HL-60/S4 (cell line): ENCODE measurements at regions not wholly inside any gene's neighbourhood (a gene's known extent, or its start where the extent isn't known, plus 50 kb on each side); places are given as distances from the start of the nearest gene placed in this dataset.

Experiments used
- in situ Hi-C: fragments of 300-500 bp; cut with MboI; formaldehyde crosslinking; loops from 2 replicates; pipeline ENCODE4 v1.14.3; 2022; ENCODE audit warnings: low sequenced_read_pairs

DNA sequence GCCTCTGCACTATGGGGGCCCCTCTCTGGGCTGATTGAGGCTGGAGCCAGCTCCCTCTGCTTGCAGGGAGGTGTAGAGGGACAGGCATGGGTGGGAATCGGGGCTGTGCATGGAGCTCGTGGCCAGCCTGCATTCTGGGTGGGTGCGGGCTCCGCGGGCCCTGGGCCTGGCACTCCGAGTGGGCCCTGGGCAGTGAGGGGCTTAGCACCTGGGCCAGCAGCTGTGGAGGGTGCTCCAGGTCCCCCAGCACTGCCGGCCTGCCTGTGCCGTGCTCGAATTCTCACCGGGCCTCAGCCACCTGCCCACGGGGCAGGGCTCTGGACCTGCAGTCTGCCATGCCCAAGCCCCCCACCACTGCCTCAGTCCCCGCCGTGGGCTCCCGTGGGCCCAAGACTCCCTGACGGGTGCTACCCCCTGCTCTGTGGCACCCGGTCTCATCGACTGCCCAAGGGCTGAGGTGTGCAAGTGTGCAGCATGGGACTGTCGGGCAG, 681.2 kb downstream of the PDHA2 start:
- in situ Hi-C loops: no loop called here

DNA sequence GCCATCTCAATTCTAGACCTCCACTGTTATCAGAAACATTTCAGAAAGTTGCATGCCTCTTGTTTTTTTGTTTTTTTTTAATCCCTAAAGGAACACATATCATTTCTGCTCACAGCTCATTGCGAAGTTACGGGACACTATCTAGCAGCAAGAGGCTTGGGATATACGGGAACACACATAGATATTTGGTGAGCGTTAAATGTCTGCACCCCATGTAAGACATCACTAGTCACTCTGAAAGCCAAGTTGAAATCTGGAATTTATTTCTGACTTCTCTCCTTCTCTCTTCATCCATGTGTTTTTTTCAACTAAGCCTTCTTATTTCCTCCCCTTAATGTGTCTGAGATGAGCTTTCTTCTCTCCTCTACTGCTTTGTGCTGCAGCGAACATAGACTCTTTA, 683.7 kb downstream of the PDHA2 start:
- in situ Hi-C loops: no loop called here

DNA sequence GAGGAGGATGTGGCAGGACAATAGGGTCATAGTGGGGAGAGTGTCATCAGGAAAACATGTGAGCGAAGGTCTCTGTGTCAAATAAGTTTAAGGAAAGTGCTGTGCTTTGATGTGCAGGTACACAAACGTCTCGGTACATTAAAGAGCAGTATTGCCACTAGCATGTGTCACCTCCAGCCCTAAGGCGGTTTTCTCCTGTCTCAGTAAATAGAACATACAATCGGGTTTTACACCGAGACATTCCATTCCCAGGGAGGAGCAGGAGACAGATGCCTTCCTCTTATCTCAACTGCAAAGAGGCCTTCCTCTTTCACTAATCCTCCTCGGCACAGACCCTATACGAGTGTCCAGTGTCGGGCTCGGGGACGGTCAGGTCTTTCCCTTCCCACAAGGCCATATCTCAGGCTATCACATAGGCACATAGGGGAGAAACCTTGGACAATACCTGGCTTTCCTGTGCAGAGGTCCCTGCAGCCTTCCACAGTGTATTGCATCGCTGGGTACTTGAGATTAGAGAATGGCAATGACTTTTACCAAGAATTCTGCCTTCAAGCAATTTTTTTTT, 684.5 kb downstream of the PDHA2 start:
- in situ Hi-C loops: no loop called here

DNA sequence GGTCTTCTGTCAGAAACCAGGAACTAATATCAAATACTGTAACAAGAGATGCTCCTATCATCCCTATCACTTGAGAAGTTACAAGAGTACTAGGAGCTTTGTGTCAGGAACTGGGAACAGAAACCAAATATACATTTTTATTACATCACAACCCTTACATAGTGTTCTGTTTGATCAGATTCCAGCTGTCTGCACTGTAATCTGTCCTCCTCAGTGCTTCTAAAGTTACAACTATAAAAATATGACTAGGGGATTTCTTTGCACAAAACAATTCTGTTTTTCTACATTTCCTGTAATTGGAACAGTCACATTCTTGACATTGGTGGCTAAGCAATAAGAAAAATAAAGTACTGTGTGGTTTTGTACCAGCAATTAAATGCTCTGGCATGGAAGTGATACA, 686.0 kb downstream of the PDHA2 start:
- in situ Hi-C loops: no loop called here

DNA sequence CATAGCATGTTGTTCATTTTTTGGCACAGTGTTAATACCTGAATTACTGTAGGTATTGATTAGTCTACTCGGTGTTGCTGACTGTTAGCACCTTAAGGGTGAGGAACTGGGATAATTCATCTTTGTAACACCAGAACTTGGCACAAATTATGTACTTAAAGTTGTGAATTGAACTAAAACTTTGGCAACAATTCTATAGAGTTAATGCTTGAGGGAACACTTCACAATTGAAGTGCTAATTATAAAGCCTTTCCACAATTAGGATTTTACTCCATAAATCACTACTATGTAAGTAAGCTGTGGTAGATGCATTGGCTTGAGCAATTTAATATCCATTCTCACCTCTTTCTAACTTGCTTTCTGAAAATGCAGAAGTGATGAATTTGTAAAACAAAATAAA, 686.7 kb downstream of the PDHA2 start:
- in situ Hi-C loops: no loop called here

DNA sequence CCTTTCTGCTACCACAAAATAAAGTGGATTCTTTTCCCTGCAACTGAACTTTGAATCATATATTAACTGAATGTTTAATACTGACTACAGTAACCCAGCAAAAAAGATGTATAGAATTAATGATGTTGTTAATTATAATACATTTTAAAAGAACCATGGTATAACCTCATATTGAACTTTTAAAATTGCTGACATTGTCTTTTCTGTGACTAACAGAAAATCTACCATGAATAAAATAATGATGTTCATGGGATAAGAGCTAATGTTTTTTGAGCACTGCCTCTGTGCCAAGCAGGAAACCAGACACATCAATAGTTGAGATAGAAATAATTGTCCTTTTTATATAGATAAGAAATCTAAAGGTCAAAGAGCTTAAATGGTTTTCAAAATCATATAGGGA, 691.9 kb downstream of the PDHA2 start:
- in situ Hi-C loops: no loop called here

DNA sequence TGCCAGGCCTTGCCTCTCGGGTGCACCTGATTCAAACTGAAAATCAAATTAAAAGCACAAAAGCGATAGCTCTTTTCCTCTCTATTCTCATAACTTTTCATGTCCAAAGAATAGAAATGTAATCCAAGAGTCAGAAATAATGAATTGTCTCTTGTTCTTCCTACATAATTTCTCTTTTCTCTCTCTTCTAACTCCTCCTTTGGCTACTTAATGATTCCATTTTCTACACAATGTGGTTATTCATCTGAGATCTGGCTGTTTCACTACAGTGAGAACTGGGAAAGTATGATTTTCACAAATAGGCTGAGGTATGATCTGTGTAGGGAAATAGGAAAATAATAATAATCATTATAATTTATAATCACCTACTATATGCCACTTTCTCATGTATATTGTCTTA, 703.5 kb downstream of the PDHA2 start:
- in situ Hi-C loops: no loop called here

DNA sequence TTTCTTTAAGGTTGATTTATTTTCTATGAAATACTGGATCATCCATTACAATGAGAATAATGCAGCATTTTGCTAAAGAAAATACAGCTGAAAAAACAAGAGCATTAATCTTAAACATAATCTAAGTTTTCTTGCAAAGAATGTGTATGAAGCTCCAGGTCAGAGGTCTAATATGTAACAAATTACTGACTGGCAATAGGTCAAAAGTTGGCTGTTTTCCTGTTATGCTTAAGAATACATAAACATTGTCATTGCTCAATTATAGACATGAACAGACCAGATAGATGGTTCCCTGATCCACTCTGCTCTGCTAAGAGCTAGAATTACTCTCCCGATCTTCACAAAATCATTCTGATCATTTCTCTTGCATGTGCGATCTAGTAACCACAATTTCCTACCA, 718.6 kb downstream of the PDHA2 start:
- in situ Hi-C loops: no loop called here

DNA sequence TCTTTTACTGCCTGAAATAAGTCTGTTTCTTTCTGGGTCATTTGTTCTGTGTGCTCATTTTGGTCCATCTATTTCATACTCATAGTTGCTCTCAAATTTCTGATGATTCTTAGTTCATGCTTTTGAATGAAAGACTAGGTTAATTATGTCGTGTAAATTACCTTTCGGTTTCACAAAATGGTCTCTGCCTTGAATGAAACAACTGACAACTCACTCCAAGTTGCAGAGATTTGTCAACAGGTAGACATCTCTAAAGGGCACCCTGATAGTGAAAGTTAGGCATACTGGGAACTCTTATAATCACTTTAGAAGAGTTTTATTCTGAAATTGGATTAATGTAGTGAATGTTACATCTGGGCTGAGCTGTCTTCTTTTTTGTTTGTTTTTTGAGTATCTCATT, 726.9 kb downstream of the PDHA2 start:
- in situ Hi-C loops: no loop called here

DNA sequence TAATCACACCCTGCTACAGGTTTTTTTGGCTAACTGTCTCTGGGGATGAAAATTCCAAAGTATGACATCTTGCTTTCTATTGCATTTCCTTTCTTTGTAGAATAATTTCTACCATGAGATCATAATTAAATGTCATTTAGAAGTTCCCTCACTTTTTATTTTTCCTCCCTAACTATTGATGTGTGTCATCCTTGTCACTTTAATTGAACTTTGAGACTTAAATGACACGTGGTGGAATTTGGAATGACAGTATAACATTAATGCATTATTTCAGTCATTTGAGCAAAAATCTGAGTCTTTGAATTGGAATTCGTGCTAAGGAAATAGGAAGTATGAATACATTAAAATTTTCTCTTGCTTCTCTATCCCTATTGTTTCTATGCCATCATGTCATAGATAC, 745.4 kb downstream of the PDHA2 start:
- in situ Hi-C loops: no loop called here

DNA sequence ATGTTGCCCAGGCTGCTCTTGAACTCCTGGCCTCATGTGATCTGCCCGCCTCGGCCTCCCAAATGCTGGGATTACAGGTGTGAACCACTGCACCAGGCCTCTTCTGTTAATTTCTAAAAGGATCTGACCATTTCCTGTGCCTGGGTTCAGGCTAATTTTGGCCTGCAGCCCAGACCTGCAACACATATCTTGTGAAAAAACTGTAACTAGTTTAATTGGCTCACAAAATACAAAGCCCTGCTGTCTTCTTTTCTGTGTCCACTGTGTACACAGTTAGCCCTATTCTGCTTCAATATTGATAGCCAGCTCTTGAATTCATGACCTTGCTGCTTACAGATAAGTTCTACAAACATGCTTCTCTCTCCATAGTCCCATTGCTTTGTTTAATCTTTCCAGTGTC, 753.5 kb downstream of the PDHA2 start:
- in situ Hi-C loops: no loop called here

DNA sequence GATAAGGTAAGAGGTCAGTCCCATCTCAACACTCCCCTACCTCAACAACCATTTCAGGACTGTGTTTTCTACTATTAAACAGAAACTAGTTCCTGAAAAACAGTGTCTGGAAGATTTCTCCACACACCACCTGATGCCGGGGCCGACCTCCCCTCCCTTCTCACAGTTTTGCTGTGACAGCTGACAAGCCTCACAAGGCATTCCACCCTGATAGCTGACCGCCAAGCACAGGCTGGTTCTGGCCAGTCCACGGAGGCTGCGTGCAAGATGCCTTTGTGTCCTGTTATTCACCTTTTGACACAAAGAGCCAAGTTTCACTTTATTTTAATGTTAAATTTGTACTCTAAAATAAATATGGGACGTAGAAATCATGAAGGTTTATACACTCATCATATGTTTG, 758.6 kb downstream of the PDHA2 start:
- in situ Hi-C loops: no loop called here

DNA sequence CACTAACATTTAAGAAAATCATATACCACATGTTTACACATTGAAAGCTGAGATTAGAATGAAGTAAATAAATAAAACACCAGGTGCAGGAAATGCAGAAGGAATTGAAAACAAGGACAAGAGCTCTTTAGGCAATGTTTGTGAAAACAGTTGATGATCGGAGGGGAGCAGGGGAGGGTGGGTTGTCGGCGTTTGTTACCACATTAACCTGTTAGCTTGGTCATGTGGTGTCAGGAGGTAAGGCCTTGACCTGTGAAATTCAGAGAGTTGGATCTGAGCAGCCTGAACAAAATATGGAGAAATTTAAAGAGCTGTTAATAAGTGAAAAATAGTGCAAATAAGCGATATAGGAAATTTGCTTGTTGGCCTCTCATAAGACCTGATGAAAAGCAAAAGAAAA, 759.9 kb downstream of the PDHA2 start:
- in situ Hi-C loops: no loop called here

DNA sequence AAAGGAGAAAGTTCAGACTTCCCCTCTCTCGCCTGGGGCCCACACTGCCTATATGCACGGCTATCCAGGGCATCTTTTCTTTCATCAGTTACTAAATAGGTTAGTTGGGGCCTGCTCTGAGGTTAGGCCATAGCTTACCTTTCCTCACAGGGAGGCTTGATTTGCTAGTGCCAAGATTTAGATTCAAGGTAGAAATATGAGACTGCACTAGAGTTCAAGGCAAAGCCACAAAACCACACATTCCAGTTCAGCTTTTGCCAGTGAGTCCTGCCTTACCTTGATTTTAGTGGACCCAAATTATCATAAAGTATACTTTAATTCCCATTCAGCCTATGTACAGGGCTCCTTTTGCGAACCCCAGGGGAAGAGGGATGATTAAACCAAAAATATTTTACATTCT, 762.8 kb downstream of the PDHA2 start:
- in situ Hi-C loops: no loop called here

DNA sequence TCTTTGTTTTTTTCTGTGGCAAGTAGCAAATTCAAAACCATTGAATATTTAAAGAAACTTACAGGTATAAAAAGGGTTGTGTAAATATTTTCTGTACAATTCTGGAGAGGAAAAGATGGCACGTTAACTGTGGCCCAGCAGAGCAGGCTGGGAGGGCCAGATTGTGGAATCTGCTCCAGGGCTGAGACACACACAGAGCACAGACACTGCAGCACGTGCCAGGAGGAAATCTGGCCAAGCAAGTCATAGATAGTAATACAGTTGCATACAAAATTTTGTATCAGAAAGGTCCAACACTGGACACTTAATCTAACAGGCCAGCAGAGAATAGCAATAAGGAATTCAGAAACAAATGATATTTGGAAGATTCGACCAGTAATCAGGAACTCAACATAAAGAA, 763.7 kb downstream of the PDHA2 start:
- in situ Hi-C loops: no loop called here

DNA sequence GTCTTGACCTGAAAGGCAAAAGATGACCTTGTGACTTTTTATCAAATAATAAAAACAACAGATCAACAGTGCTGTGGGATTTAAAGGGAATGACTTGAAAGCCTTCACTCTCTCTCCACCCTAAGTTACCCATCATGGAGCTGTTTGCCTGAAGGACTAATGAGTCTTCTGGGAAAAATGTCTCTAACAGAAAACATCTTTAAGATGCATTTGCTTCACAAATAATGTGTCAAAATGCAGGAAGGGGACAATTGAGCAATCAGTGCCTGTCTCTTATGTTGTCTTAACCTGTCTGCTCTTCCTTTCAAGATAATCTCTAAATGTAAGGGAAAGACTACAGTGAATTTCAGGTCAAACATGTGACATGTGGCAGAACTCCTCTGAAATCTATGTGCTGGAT, 766.6 kb downstream of the PDHA2 start:
- in situ Hi-C loops: no loop called here

DNA sequence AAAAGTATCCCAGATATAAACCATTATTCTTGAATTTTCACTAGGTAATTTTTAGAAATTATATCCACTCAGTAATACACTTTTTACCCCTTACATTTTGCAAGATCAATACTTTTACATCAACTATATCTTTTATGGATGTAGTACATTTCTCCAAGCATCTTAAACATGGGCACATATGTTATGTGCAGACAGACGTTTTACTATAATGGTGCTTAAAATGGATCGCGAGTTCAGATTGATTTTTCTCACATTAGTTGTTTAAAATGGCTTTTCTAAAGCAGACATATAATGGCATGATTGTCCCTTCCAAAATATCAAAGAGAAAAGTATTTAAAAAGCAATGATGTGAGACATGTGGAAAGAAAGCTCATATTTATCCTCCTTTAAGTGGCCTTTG, 786.1 kb downstream of the PDHA2 start:
- in situ Hi-C loops: no loop called here

DNA sequence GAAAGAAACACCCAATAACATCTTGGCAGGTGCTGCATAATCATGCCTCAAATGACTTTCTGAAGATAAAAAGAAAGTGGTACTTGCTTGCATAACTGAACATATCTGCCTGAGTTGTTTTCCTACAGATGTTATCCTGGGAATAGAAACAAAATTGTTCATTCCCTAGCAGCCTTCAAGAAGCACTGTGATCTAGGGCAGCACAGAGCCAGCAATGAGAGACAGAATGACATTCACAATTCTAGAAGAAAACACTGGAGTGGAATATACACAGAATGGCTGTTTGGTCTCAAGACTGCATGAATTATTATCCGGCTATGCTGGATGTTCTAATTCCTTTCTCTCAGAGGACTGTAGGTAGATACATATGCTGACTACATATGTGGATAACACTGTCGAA, 790.9 kb downstream of the PDHA2 start:
- in situ Hi-C loops: no loop called here

DNA sequence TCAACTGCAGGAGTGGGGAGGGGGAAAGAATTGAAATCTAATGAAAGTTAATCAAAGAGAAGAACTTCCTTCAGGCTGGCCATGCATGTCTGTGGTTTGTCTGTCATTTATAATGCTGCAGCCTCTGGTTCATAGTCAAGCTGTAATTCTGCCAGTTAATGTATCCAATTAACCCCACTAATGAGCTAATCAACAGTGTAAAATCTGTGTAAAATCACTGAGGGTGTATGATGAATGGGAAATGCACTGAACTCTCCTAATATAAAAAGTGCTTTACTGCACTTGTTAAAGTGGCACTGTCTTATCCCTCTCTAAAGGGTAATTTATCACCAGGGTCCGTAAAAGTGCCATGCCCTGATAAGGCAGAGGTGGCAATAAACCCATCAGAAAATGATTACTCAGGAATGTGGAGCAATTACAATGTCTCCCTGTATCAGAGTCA, 798.1 kb downstream of the PDHA2 start:
- in situ Hi-C loops: no loop called here

DNA sequence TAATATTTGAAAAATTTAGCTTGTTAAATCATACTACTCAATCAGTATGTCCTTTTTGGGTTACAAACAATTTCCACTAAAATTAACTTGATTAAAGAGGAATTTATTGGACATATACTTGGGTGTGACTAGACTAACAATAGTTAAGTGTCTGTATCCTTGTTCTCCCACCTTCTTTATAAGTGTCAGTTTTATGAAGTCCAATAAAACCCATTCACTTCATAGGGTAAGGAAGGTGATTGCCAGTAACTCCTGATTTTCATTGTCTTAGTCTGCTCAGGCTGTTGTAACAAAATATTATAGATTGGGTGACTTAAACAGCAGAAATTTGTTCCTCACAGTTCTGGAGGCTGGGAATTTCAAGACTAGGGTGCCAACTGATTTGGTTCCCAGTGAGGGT, 800.0 kb downstream of the PDHA2 start:
- in situ Hi-C loops: no loop called here

DNA sequence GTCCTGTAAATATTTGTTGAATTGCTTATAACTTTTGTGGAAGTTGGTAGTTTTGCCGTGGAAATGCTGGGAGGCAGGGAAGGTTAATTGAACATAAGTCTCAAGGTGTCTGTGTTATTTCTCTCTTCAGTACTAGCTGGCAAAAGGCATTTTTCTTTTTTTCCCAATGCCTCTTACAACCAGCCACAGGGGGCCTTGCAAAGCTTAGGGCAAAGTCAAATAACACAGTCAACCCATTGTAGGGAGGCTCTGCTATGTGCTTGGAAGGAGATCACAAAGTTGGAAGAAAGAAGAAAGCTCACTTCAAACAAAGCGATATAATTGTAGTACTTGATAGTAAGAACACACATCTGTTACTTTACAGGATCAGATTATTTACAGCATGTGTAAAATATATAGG, 802.6 kb downstream of the PDHA2 start:
- in situ Hi-C loops: no loop called here

DNA sequence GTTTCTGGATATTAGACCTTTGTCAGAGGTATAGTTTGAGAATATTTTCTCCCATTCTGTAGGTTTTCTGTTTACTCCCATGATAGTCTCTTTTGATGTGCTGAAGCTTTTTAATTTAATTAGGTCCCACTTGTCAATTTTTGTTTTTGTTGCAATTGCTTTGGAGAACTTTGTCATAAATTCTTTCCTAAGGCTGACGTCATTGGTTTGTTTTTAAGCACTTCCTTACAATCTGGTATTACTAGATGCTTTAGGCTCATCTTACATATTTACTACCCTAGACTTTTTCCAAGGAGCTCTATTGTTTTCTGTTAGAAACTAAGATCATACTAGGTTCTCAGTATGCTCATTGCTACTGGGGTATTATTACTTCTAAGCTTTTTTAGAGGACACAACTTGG, 806.3 kb downstream of the PDHA2 start:
- in situ Hi-C loops: no loop called here

DNA sequence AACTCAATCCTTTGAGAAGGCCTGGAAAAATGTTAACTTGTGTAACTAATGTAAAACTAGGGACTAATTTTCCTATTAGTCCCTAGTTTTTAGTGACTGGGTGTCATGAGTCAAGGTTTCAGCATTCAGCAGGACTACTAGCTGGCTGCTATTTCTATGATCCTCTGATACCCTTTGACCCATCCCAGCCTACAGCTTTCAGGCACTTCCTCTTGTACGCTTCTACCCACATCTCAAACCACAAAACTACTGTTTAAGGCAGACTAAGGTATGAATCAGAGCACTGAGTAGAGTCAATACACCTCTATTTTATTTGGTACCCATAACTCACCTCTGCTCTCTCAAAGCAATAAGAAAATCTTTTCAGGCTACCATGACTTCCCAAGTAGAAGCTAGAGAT, 809.6 kb downstream of the PDHA2 start:
- in situ Hi-C loops: no loop called here

DNA sequence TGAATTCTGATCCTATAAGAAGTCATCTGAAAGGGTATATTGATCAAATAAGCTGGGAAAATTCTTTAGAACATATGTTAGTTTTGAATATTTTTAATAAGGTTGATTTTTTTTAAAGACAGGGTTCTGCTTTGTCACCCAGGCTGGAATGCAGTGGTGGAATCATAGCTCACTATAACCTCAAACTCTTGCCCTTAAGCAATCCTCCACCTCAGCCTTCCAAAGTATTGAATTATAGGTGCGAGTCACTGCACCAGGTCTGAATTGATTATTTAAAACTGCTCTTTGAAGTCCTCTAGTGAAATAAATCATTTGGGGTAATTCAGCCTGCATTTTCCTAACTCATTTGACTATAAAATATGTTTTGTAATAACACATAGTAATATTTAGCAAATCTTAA, 812.3 kb downstream of the PDHA2 start:
- in situ Hi-C loops: no loop called here
